GM12878 (cell line): ENCODE measurements at regions not wholly inside any gene's neighbourhood (a gene's known extent, or its start where the extent isn't known, plus 50 kb on each side); places are given as distances from the start of the nearest gene placed in this dataset.

ENCODE experiments used
- ATAC-seq: fragments of 200-7000 bp; cut with Tn5 transposase; 3 replicates; pipeline ENCODE4 v1.9.1; 2020; ENCODE audit warnings: mild to moderate bottlenecking, moderate library complexity
- BruUV-seq: library from RNA; stranded (reverse); fragments of 400-500 nt; replicated peaks from 2 replicates; lab custom pipeline; 2021; lab: Mats Ljungman, UMichigan
- CTCF ChIA-PET: fragments of 300-600 bp; sonication (Branson Sonifier 250); formaldehyde crosslinking; extraction: SDS; loops from one replicate; lab custom pipeline; 2021; ENCODE audit warnings: inconsistent platforms; lab: Yijun Ruan, JAX
- POLR2A ChIA-PET: fragments of 350-600 bp; formaldehyde crosslinking; extraction: SDS; loops from one replicate; lab custom pipeline; 2021; ENCODE audit warnings: inconsistent platforms; lab: Charles Lee
- RAD21 ChIA-PET: fragments of 300-600 bp; sonication (Branson Sonifier 250); formaldehyde crosslinking; loops from one replicate; lab custom pipeline; 2023; ENCODE audit warnings: antibody characterized with exemption; ENCODE audit not compliant: unreplicated experiment; lab: Charles Lee
- SMC1A ChIA-PET: fragments of 300-600 bp; sonication (Branson Sonifier 250); formaldehyde crosslinking; loops from one replicate; lab custom pipeline; 2023; ENCODE audit not compliant: unreplicated experiment, uncharacterized antibody; lab: Charles Lee
- DNase-seq: peaks from one replicate; pipeline ENCODE4 v3.0.0-alpha.2; 2011; ENCODE audit warnings: low read depth, low spot score
- FAIRE-seq: peaks from 3 replicates; lab custom pipeline; 2011; peaks lifted over from hg19 to GRCh38; lab: Jason Lieb, UNC
- H2AFZ ChIP-seq: 2 replicates; pipeline ENCODE4 v1.6.0; 2011; ENCODE audit warnings: low read depth, low read length, control low read depth; ENCODE audit not compliant: control insufficient read depth
- H3K27ac ChIP-seq: 2 replicates; pipeline ENCODE4 v1.5.1; 2011; ENCODE audit warnings: control low read depth; ENCODE audit not compliant: control insufficient read depth, insufficient read depth
- H3K27me3 ChIP-seq, 2 experiments: replicated peaks in 1 of 2; 2 replicates each; pipeline versions ENCODE4 v1.6.0 to v1.6.1; 2011; ENCODE audit warnings: low read length in 1 of 2; ENCODE audit not compliant: control insufficient read depth in 2 of 2, insufficient read depth in 2 of 2
- H3K36me3 ChIP-seq, 2 experiments: 2 replicates each; pipeline ENCODE4 v1.5.1; 2011; ENCODE audit warnings: low read length in 1 of 2; ENCODE audit not compliant: control insufficient read depth in 2 of 2, insufficient read depth in 2 of 2
- H3K4me1 ChIP-seq: 2 replicates; pipeline ENCODE4 v1.6.1; 2011; ENCODE audit warnings: mild to moderate bottlenecking, low read length, moderate library complexity, mixed read lengths; ENCODE audit not compliant: control insufficient read depth, insufficient read depth
- H3K4me2 ChIP-seq: 2 replicates; pipeline ENCODE4 v1.6.0; 2011; ENCODE audit warnings: control low read depth; ENCODE audit not compliant: control insufficient read depth, insufficient read depth
- H3K4me3 ChIP-seq: fragments of 200-600 bp; sonication (generic); 2 replicates; pipeline ENCODE4 v1.5.1; 2016
- H3K79me2 ChIP-seq: 2 replicates; pipeline ENCODE4 v1.6.0; 2011; ENCODE audit warnings: low read length; ENCODE audit not compliant: control insufficient read depth, insufficient read depth
- H3K9ac ChIP-seq: 2 replicates; pipeline ENCODE4 v1.8.0; 2011; ENCODE audit warnings: low read length, control low read depth, mixed read lengths; ENCODE audit not compliant: control insufficient read depth, insufficient read depth
- H3K9me3 ChIP-seq: replicated peaks from 3 replicates; pipeline ENCODE4 v1.5.1; 2011; ENCODE audit warnings: mild to moderate bottlenecking, low read length; ENCODE audit not compliant: control insufficient read depth, insufficient read depth
- H4K20me1 ChIP-seq: 2 replicates; pipeline ENCODE4 v1.6.0; 2011; ENCODE audit not compliant: control insufficient read depth, insufficient read depth
- ASH2L ChIP-seq: fragments of 300-600, 200-600 bp; sonication (generic); IDR thresholded peaks from 2 replicates; pipeline ENCODE4 v1.6.1; 2017; ENCODE audit warnings: low read depth, mild to moderate bottlenecking, borderline replicate concordance
- ATF2 ChIP-seq: IDR thresholded peaks from 2 replicates; pipeline ENCODE4 v1.6.1; 2012; ENCODE audit warnings: low read length, inconsistent platforms
- CBX5 ChIP-seq: sonication (generic); IDR thresholded peaks from 2 replicates; pipeline ENCODE4 v1.6.1; 2016; ENCODE audit warnings: low read depth, moderate library complexity, mild to moderate bottlenecking, inconsistent platforms
- ETV6 ChIP-seq, 2 experiments: fragments of 450-650 bp in 1 of 2; IDR thresholded peaks in 1 of 2; conservative IDR thresholded peaks in 1 of 2; 2 replicates each; pipeline ENCODE4 v1.6.1; 2014; ENCODE audit warnings: antibody characterized with exemption in 1 of 2, borderline replicate concordance in 1 of 2, low read depth in 1 of 2, mild to moderate bottlenecking in 1 of 2, moderate library complexity in 1 of 2
- HDAC6 ChIP-seq: fragments of 200-600 bp; sonication (generic); IDR thresholded peaks from one replicate; pipeline ENCODE4 v1.8.0; 2017; ENCODE audit warnings: antibody characterized with exemption; ENCODE audit not compliant: unreplicated experiment
- IKZF1 ChIP-seq: fragments of 450-650 bp; conservative IDR thresholded peaks from 2 replicates; pipeline ENCODE4 v1.6.1; 2017; ENCODE audit warnings: antibody characterized with exemption, mild to moderate bottlenecking
- NBN ChIP-seq: fragments of 450-650 bp; IDR thresholded peaks from 2 replicates; pipeline ENCODE4 v1.6.1; 2016
- SRF ChIP-seq, 2 experiments: IDR thresholded peaks; 2 replicates each; pipeline ENCODE4 v1.6.1; 2011; ENCODE audit warnings: low read depth in 2 of 2, low read length in 2 of 2, mild to moderate bottlenecking in 1 of 2, moderate library complexity in 1 of 2
- STAT1 ChIP-seq: fragments of 450-650 bp; conservative IDR thresholded peaks from 2 replicates; pipeline ENCODE4 v1.6.1; 2014; ENCODE audit warnings: antibody characterized with exemption, mild to moderate bottlenecking
- ZNF217 ChIP-seq: fragments of 450-650 bp; IDR thresholded peaks from 2 replicates; pipeline ENCODE4 v1.6.1; 2017; ENCODE audit warnings: antibody characterized with exemption, mild to moderate bottlenecking
- ZZZ3 ChIP-seq: IDR thresholded peaks from 2 replicates; pipeline ENCODE4 v1.6.1; 2011; ENCODE audit warnings: low read depth; ENCODE audit not compliant: control insufficient read depth, insufficient read length
- WGBS: methylation state at CpG from one replicate; pipeline ENCODE4 v1.1.6; 2016; ENCODE audit warnings: low lambda C conversion rate; ENCODE audit not compliant: insufficient replicate concordance, insufficient coverage; ENCODE audit errors: missing lambda C conversion rate; 5-methylcytosine and 5-hydroxymethylcytosine counted together
- in situ Hi-C: fragments of 300-500 bp; cut with MboI; formaldehyde crosslinking; loops from 9 replicates; pipeline ENCODE4 v1.14.3; 2018; ENCODE audit warnings: mixed read lengths
- intact Hi-C: fragments of 100-400 bp; cut with micrococcal nuclease; formaldehyde crosslinking; loops from one replicate; pipeline ENCODE4 v1.14.2; 2022; ENCODE audit not compliant: unreplicated experiment
- TF ChIP-seq, protein P1 (sequence below): fragments of 450-650 bp; formaldehyde crosslinking; IDR thresholded peaks from 2 replicates; pipeline ENCODE4 v1.5.0; 2022; ENCODE audit warnings: mild to moderate bottlenecking, missing genetic modification characterization
- TF ChIP-seq, protein P2 (sequence below): IDR thresholded peaks from 2 replicates; pipeline ENCODE4 v1.6.1; 2011; ENCODE audit warnings: low read depth, mild to moderate bottlenecking, low read length, moderate library complexity, borderline replicate concordance; ENCODE audit errors: extremely low read depth
- TF ChIP-seq, protein P3 (sequence below): IDR thresholded peaks from 2 replicates; pipeline ENCODE4 v1.6.1; 2012; ENCODE audit warnings: low read depth, low read length, improper control_type of control experiment

DNA sequence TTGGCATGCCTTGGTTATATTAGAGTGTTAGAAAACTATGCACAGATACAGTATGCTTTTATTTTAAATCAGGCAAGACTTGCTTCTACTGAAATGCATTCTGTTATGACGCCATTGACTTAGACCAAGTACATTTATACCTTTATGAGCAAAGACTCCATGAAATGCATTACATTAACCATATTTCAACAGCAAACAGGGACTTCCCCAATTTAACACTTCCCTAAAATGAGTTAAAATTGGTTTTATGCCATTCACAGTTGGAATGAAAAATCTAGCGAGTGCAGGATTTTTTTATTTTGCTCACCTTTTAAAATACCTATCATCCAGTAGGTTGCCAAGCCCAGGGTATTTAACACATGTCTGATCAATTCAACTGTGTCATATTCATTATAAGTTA, 272.1 kb upstream of the IZUMO3 start (continued):
- TF ChIP-seq ETV6 (conservative IDR thresholded peaks at IDR 0.05 in 1 of 2, IDR thresholded peaks at IDR 0.05 in 1 of 2; ENCODE audit: borderline replicate concordance in 1 of 2, low read depth in 1 of 2) (no peak), SRF (IDR thresholded peaks at IDR 0.05; ENCODE audit: low read depth in 2 of 2, low read length in 2 of 2) (no peak)
- TF ChIP-seq, protein P1, sequence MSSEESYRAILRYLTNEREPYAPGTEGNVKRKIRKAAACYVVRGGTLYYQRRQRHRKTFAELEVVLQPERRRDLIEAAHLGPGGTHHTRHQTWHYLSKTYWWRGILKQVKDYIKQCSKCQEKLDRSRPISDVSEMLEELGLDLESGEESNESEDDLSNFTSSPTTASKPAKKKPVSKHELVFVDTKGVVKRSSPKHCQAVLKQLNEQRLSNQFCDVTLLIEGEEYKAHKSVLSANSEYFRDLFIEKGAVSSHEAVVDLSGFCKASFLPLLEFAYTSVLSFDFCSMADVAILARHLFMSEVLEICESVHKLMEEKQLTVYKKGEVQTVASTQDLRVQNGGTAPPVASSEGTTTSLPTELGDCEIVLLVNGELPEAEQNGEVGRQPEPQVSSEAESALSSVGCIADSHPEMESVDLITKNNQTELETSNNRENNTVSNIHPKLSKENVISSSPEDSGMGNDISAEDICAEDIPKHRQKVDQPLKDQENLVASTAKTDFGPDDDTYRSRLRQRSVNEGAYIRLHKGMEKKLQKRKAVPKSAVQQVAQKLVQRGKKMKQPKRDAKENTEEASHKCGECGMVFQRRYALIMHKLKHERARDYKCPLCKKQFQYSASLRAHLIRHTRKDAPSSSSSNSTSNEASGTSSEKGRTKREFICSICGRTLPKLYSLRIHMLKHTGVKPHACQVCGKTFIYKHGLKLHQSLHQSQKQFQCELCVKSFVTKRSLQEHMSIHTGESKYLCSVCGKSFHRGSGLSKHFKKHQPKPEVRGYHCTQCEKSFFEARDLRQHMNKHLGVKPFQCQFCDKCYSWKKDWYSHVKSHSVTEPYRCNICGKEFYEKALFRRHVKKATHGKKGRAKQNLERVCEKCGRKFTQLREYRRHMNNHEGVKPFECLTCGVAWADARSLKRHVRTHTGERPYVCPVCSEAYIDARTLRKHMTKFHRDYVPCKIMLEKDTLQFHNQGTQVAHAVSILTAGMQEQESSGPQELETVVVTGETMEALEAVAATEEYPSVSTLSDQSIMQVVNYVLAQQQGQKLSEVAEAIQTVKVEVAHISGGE (CRISPR knock-in tag) = no peak

GRCh38 chr9:24816006-24816405, 270.3 kb upstream of the IZUMO3 start:
- CTCF ChIA-PET = no interaction called here
- 0% methylated on average over 1 of the region's 1 CpG for WGBS
- in situ Hi-C loops = no loop called here
- Histone ChIP-seq H2AFZ (no peak overlapping the region), H3K27ac (no peak overlapping the region), H3K4me3 (no peak overlapping the region), H3K27me3 (no peaks in the 10 kb centered on the region), H3K36me3 (no peaks in the 10 kb centered on the region), H3K9ac (no peak overlapping the region), H3K4me1 (no peaks in the 10 kb centered on the region), H3K4me2 (no peak overlapping the region), H3K79me2 (no peaks in the 10 kb centered on the region), H3K9me3 (no peaks in the 10 kb centered on the region), H4K20me1 (no peaks in the 10 kb centered on the region)
- intact Hi-C loops = no loop called here
- DNase-seq (no peak), FAIRE-seq (no peak), ATAC-seq (no peak)
- SMC1A ChIA-PET = interaction anchor here (1.1 kb wide), 1 partner anchor 16 kb away, joined by 3 read pairs; no protein-coding TSS in a partner anchor
- POLR2A ChIA-PET = no interaction called here
- no TSS peak for BruUV-seq
- RAD21 ChIA-PET = no interaction called here
- TF ChIP-seq, protein P2, sequence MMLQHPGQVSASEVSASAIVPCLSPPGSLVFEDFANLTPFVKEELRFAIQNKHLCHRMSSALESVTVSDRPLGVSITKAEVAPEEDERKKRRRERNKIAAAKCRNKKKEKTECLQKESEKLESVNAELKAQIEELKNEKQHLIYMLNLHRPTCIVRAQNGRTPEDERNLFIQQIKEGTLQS = no peak
- TF ChIP-seq, protein P3, sequence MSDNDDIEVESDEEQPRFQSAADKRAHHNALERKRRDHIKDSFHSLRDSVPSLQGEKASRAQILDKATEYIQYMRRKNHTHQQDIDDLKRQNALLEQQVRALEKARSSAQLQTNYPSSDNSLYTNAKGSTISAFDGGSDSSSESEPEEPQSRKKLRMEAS = no peak
- no peak for TF ChIP-seq CBX5
- no peak for TF ChIP-seq ZNF217
- no peak for TF ChIP-seq STAT1
- no peak for TF ChIP-seq ATF2
- no peak for TF ChIP-seq ZZZ3
- no peak for TF ChIP-seq HDAC6
- no peak for TF ChIP-seq NBN
- TF ChIP-seq IKZF1 = no peak
- TF ChIP-seq ASH2L = no peak
